Fibroblast of villous mesenchyme (primary cell): ENCODE measurements at regions not wholly inside any gene's neighbourhood (a gene's known extent, or its start where the extent isn't known, plus 50 kb on each side); places are given as distances from the start of the nearest gene placed in this dataset.

Experiments used
- DNase-seq: peaks from one replicate; pipeline ENCODE4 v3.0.0-alpha.2; 2010; ENCODE audit warnings: low read depth
- H3K4me3 ChIP-seq: 2 replicates; pipeline ENCODE4 v1.5.1; 2011; ENCODE audit warnings: low read depth, mild to moderate bottlenecking, low read length
- CTCF ChIP-seq: IDR thresholded peaks from 2 replicates; pipeline ENCODE4 v1.5.1; 2012; ENCODE audit warnings: low read depth, mild to moderate bottlenecking, low read length; ENCODE audit not compliant: insufficient read depth

DNA sequence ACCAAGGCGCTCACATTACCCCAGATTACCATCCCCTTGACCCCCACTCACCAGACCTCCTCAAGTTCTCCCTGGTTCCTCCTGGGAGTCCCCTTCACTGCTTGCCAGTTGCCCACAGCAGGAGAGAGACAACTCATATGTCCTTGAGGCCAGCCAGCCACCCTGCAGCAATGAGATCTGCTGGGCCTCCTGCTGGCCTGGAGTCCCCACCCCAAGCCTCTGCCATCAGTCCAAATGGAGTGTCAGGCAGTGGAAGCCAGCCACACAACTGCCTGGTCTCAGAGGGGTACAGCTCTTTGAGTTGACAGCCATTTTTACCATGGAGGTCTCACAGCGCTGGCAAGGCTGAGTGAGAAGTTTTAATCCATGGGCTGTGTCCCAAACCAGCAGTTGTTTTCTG is 53.0 kb upstream of the EXOC4 start:
- DNase-seq: no peak
- TF ChIP-seq CTCF: no peak
- no peak overlapping the region for H3K4me3 ChIP-seq

GRCh38 chr7:133201470-133201869 is 51.4 kb upstream of the EXOC4 start:
- no peak for DNase-seq
- TF ChIP-seq CTCF: no peak

GRCh38 chr7:133202942-133203341 is 49.9 kb upstream of the EXOC4 start:
- no peak overlapping the region for H3K4me3 ChIP-seq
- no peak for TF ChIP-seq CTCF
- no peak for DNase-seq

More at GRCh38 chr7:133201470-133201869, 51.4 kb upstream of the EXOC4 start:
- no peak overlapping the region for H3K4me3 ChIP-seq
